ENCODE measurements at regions not wholly inside any gene's neighbourhood (a gene's known extent, or its start where the extent isn't known, plus 50 kb on each side); places are given as distances from the start of the nearest gene placed in this dataset.

GRCh38 chr2:161005170-161005569, 155.1 kb upstream of the TANK start:
- no peak for TF ChIP-seq ZNF274 (IDR thresholded peaks at IDR 0.05; ENCODE audit: low read depth, low read length)
- no peak overlapping the region for H3K4me3 ChIP-seq (ENCODE audit: low read length)

GRCh38 chr2:161008311-161008710, 151.9 kb upstream of the TANK start:
- no peak overlapping the region for H3K4me3 ChIP-seq (ENCODE audit: low read length)
- no peak for TF ChIP-seq ZNF274 (IDR thresholded peaks at IDR 0.05; ENCODE audit: low read depth, low read length)

GRCh38 chr2:161010503-161011015, 149.7 kb upstream of the TANK start:
- no peak for TF ChIP-seq ZNF274 (IDR thresholded peaks at IDR 0.05; ENCODE audit: low read depth, low read length)
- no peak overlapping the region for H3K4me3 ChIP-seq (ENCODE audit: low read length)

DNA sequence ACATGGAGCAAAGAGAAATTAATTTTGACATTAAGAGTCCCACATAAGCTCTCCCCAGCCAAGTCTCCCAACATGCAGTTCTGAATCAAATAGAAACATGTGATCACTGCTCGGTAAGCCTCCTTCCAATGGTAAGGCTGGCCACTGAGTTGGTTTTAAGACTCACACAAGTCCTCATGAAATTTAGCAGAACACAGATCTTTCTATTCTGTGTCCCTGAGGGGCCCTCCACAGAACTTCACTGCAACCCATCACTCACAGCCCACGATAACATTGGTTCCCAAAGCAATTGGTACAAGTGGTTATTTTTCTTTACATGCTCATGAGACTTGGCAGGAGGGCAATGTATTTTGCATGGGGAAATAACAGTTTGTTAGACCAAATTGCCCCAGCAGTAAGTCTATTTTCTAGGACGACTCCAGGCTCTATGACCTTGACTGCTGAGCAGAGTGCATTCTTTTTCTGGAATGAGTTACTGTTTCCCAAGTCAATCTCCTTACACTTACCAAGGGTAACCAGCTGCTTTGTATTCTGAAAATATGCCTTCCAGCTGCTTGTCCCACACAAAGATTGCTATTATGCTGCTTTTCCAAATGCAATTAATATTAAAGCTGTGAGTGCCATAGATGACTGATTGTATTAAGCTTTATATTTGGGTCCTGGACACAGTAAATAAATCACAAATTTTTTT, 142.3 kb upstream of the TANK start:
- H3K4me3 ChIP-seq (ENCODE audit: low read length) = no peak overlapping the region
- no peak for TF ChIP-seq ZNF274 (IDR thresholded peaks at IDR 0.05; ENCODE audit: low read depth, low read length)

DNA sequence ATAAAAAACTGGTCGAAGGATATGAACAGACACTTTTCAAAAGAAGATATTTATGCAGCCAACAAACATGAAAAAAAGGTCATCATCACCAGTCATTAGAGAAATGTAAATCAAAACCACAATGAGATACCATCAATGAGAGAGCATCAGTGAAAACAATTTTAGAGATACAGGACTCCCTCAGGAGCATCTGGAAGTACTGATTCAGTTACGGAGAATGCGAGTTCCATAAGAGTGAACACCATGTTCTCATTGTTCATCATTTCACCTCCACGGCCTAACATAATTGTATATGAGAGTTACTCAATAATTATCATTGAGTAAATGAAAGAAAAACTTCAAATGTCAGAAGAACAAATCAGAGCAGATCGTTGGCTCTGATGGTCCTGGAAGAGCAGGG, 140.9 kb upstream of the TANK start:
- no peak for TF ChIP-seq ZNF274 (IDR thresholded peaks at IDR 0.05; ENCODE audit: low read depth, low read length)

DNA sequence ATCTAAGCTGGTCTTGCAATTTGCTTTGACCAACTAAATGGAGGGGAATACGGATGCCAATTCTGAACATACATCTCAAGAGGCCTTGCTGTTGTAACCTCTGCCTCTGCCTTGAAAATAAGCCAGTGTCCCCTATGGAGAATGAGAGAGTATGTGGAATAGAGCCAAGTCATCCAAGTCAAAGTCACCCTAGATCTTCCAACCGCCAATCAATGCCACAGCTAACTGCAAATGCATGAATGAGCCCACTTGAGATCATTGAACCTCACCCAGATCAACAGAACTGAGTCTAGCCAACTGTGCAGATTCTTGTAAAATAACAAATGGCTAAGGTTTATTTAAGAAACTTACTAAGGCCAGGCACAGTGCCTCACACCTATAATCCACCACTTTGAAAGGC, 139.8 kb upstream of the TANK start:
- H3K4me3 ChIP-seq (ENCODE audit: low read length) = no peak overlapping the region
- no peak for TF ChIP-seq ZNF274 (IDR thresholded peaks at IDR 0.05; ENCODE audit: low read depth, low read length)

More for the DNA sequence above, 140.9 kb upstream of the TANK start:
- no peak overlapping the region for H3K4me3 ChIP-seq (ENCODE audit: low read length)

DNA sequence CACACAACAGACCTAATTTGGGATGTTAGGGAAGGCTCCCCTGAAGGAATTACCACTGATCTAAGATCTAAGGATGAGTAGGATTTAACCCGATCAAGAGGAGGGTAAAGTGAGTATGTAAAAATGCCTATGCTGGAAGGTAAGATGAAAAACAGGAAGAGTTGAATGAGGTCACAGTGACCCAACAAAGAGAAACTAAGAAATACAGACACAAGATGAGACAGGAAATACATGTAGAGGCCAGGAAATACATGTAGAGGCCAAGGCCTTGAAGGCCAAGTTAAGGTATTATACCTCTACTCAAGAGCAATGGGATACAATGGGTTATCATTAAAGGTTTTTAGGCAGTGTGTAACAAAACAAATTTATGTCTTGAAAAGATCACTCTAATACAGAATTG, 131.6 kb upstream of the TANK start:
- H3K4me3 ChIP-seq (ENCODE audit: low read length) = no peak overlapping the region
- TF ChIP-seq ZNF274 (IDR thresholded peaks at IDR 0.05; ENCODE audit: low read depth, low read length) = no peak

- no peak for TF ChIP-seq ZNF274 (IDR thresholded peaks at IDR 0.05; ENCODE audit: low read depth, low read length)
- H3K4me3 ChIP-seq (ENCODE audit: low read length) = no peak overlapping the region
Observed at GRCh38 chr2:161029321-161029720, 130.9 kb upstream of the TANK start.

GRCh38 chr2:161030260-161031063, 129.8 kb upstream of the TANK start:
- H3K4me3 ChIP-seq (ENCODE audit: low read length) = no peak overlapping the region
- TF ChIP-seq ZNF274 (IDR thresholded peaks at IDR 0.05; ENCODE audit: low read depth, low read length) = no peak

- no peak overlapping the region for H3K4me3 ChIP-seq (ENCODE audit: low read length)
- no peak for TF ChIP-seq ZNF274 (IDR thresholded peaks at IDR 0.05; ENCODE audit: low read depth, low read length)
Observed at GRCh38 chr2:161031511-161031910, 128.7 kb upstream of the TANK start.

GRCh38 chr2:161032635-161033034, 127.6 kb upstream of the TANK start:
- no peak overlapping the region for H3K4me3 ChIP-seq (ENCODE audit: low read length)
- TF ChIP-seq ZNF274 (IDR thresholded peaks at IDR 0.05; ENCODE audit: low read depth, low read length) = no peak

DNA sequence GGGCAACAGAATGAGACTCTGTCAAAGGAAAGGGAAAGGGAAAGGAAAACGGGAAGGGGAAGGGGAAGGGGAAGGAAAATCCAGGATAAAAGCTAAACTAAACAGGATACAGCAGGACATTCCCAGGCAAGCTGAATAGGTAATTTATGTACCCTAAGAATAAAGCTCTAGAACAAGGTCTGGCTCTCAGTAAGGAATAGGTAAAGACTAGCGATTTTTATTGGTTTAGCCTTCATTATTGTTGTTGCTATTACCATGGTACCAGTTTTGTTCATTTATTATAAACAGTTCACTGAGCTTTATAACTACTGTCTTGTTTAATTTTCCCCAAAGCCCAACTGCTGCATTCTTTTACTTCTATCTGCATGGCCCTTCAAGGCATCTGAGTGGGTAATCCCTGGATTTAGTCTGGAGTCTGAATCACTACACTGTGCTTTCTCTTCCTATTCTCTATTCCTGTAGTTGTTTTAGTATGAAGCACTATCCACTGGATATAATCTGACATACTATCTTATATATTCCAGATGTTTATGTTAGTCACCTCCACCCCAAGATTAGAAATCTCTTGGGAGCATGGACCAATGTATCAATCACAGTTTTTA, 127.1 kb upstream of the TANK start:
- no peak overlapping the region for H3K4me3 ChIP-seq (ENCODE audit: low read length)
- no peak for TF ChIP-seq ZNF274 (IDR thresholded peaks at IDR 0.05; ENCODE audit: low read depth, low read length)

DNA sequence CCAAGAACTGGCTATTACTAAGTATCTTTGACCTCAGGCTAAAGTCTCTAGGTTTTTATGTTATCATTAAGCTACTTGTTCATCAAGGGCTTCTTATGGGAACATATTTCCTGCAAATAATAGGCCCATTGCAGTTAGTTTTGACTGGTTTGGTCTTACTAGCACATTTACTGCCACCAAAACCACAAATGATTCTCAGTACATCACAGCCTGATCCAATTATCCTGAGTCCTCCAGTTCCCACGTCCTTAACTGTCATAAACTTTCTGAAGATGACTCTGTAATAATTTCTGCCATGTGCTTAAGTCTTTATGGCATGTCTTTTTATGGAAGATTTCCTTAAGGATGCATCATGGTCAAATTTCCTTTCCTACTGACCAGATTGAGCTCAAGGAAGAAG, 123.3 kb upstream of the TANK start:
- TF ChIP-seq ZNF274 (IDR thresholded peaks at IDR 0.05; ENCODE audit: low read depth, low read length) = no peak
- no peak overlapping the region for H3K4me3 ChIP-seq (ENCODE audit: low read length)

- no peak overlapping the region for H3K4me3 ChIP-seq (ENCODE audit: low read length)
- TF ChIP-seq ZNF274 (IDR thresholded peaks at IDR 0.05; ENCODE audit: low read depth, low read length) = no peak
Observed at GRCh38 chr2:161039071-161039470, 121.2 kb upstream of the TANK start.

DNA sequence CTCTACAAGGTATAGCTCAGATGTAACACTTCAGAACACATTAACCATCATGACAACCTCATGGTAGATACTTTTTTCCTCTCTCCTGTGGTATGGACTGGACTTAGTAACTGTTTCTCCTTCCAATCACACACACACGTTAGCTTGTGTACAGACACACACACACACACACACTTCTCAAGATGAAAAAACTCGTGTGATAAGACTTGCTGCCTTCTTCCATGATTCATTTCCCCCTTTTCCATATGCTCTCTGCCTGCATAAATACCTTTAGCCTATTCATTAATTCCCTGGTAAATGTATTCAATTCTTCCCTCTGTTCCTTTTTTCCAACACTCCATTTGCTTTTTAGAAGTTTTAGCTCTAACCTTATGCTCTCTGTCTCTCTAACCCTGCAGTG, 118.9 kb upstream of the TANK start:
- TF ChIP-seq ZNF274 (IDR thresholded peaks at IDR 0.05; ENCODE audit: low read depth, low read length) = no peak

More for the DNA sequence above, 118.9 kb upstream of the TANK start:
- no peak overlapping the region for H3K4me3 ChIP-seq (ENCODE audit: low read length)
